Neural cell (in vitro differentiated cells): ENCODE measurements at regions not wholly inside any gene's neighbourhood (a gene's known extent, or its start where the extent isn't known, plus 50 kb on each side); places are given as distances from the start of the nearest gene placed in this dataset.

Source experiments
- H2AFZ ChIP-seq: fragments of 200-600, 300-800 bp; sonication (generic), shearing (Covaris generic); 2 replicates; pipeline ENCODE4 v1.6.0; 2014; ENCODE audit warnings: low read depth, mild to moderate bottlenecking, antibody characterized with exemption, low read length, moderate library complexity
- H3F3A ChIP-seq: fragments of 200-600 bp; shearing (Covaris generic); 2 replicates; pipeline ENCODE4 v1.6.1; 2016; ENCODE audit warnings: mild to moderate bottlenecking, moderate library complexity, mixed read lengths, antibody characterized with exemption, low read length; ENCODE audit not compliant: insufficient read depth, poor library complexity, severe bottlenecking
- H3K27ac ChIP-seq: fragments of 200-600, 300-800 bp; sonication (generic), shearing (Covaris generic); 2 replicates; pipeline ENCODE4 v1.5.1; 2014; ENCODE audit warnings: mild to moderate bottlenecking, low read length, moderate library complexity
- H3K27me3 ChIP-seq: fragments of 300-800, 200-600 bp; sonication (generic), shearing (Covaris generic); 2 replicates; pipeline ENCODE4 v1.6.0; 2014; ENCODE audit warnings: mild to moderate bottlenecking, low read depth, low read length, moderate library complexity; ENCODE audit not compliant: insufficient read depth
- H3K36me3 ChIP-seq: fragments of 300-800, 200-600 bp; sonication (generic), shearing (Covaris generic); 2 replicates; pipeline ENCODE4 v1.5.1; 2014; ENCODE audit warnings: mild to moderate bottlenecking, antibody characterized with exemption, low read length, moderate library complexity; ENCODE audit not compliant: insufficient read depth
- H3K4me2 ChIP-seq: fragments of 300-800, 200-600 bp; sonication (generic), shearing (Covaris generic); 2 replicates; pipeline ENCODE4 v1.6.0; 2014; ENCODE audit warnings: mild to moderate bottlenecking, low read length
- H3K4me3 ChIP-seq: fragments of 300-800, 200-600 bp; sonication (generic), shearing (Covaris generic); 2 replicates; pipeline ENCODE4 v1.5.1; 2014; ENCODE audit warnings: mild to moderate bottlenecking, low read length, moderate library complexity
- H3K79me2 ChIP-seq: fragments of 200-600 bp; shearing (Covaris generic); replicated peaks from 2 replicates; pipeline ENCODE4 v1.6.0; 2014; ENCODE audit warnings: mild to moderate bottlenecking, low read length, moderate library complexity; ENCODE audit not compliant: insufficient read depth
- H3K9ac ChIP-seq: fragments of 300-800, 200-600 bp; sonication (generic), shearing (Covaris generic); 2 replicates; pipeline ENCODE4 v1.6.1; 2016; ENCODE audit warnings: mild to moderate bottlenecking, low read length, mixed read lengths
- H3K9me2 ChIP-seq: fragments of 200-600 bp; shearing (Covaris generic); 2 replicates; pipeline ENCODE4 v1.6.1; 2016; ENCODE audit warnings: mild to moderate bottlenecking, low read length, mixed read lengths; ENCODE audit not compliant: insufficient read depth
- H3K9me3 ChIP-seq: fragments of 200-600, 300-800 bp; sonication (generic), shearing (Covaris generic); 2 replicates; pipeline ENCODE4 v1.6.1; 2016; ENCODE audit warnings: mild to moderate bottlenecking, mixed run types, low read length, moderate library complexity, mixed read lengths
- H4K20me1 ChIP-seq: fragments of 200-600 bp; shearing (Covaris generic); 2 replicates; pipeline ENCODE4 v1.6.1; 2016; ENCODE audit warnings: mild to moderate bottlenecking, mixed run types; ENCODE audit not compliant: insufficient read depth
- CTCF ChIP-seq: fragments of 450-650 bp; IDR thresholded peaks from 2 replicates; pipeline ENCODE4 v1.5.1; 2014; ENCODE audit warnings: antibody characterized with exemption, mild to moderate bottlenecking, moderate library complexity; ENCODE audit not compliant: poor library complexity, severe bottlenecking
- EP300 ChIP-seq: fragments of 450-650 bp; conservative IDR thresholded peaks from 2 replicates; pipeline ENCODE4 v1.6.1; 2014; ENCODE audit warnings: antibody characterized with exemption, mild to moderate bottlenecking, moderate library complexity; ENCODE audit not compliant: poor library complexity, severe bottlenecking
- EZH2 ChIP-seq: fragments of 200-600, 300-800 bp; shearing (Covaris generic), sonication (generic); IDR thresholded peaks from 2 replicates; pipeline ENCODE4 v1.6.1; 2014; ENCODE audit warnings: antibody characterized with exemption, low read length, borderline replicate concordance, mild to moderate bottlenecking; ENCODE audit not compliant: insufficient read depth, poor library complexity, severe bottlenecking
- MXI1 ChIP-seq: fragments of 450-650 bp; conservative IDR thresholded peaks from 2 replicates; pipeline ENCODE4 v1.6.1; 2014; ENCODE audit warnings: antibody characterized with exemption, mild to moderate bottlenecking; ENCODE audit not compliant: poor library complexity, severe bottlenecking
- POLR2AphosphoS5 ChIP-seq: IDR thresholded peaks from 2 replicates; pipeline ENCODE4 v1.6.1; 2012
- RAD21 ChIP-seq: fragments of 450-650 bp; conservative IDR thresholded peaks from 2 replicates; pipeline ENCODE4 v1.6.1; 2014; ENCODE audit warnings: antibody characterized with exemption, mild to moderate bottlenecking, moderate library complexity
- REST ChIP-seq: IDR thresholded peaks from 2 replicates; pipeline ENCODE4 v1.6.1; 2012; ENCODE audit warnings: borderline replicate concordance
- SMC3 ChIP-seq: fragments of 450-650 bp; conservative IDR thresholded peaks from 2 replicates; pipeline ENCODE4 v1.6.1; 2014; ENCODE audit warnings: antibody characterized with exemption, mild to moderate bottlenecking, moderate library complexity; ENCODE audit not compliant: poor library complexity
- TAF1 ChIP-seq: IDR thresholded peaks from 2 replicates; pipeline ENCODE4 v1.6.1; 2012; ENCODE audit warnings: low read depth

- H3K4me3 ChIP-seq = no peak overlapping the region
- H3K9me2 ChIP-seq = no peaks in the 10 kb centered on the region
- no peaks in the 10 kb centered on the region for H3K79me2 ChIP-seq
- H3F3A ChIP-seq = no peaks in the 10 kb centered on the region
- H3K36me3 ChIP-seq = no peaks in the 10 kb centered on the region
- H3K4me2 ChIP-seq = no peak overlapping the region
- TF ChIP-seq RAD21 (no peak), POLR2AphosphoS5 (no peak), TAF1 (no peak), EP300 (no peak), EZH2 (no peak), REST (no peak), MXI1 (no peak), CTCF (no peak)
- H3K27ac ChIP-seq = no peak overlapping the region
- H3K9ac ChIP-seq = no peak overlapping the region
- H3K27me3 ChIP-seq = no peaks in the 10 kb centered on the region
- no peak overlapping the region for H2AFZ ChIP-seq
- no peaks in the 10 kb centered on the region for H4K20me1 ChIP-seq
- peaks cover 5% of the 10 kb centered on the region for H3K9me3 ChIP-seq
Measured at GRCh38 chr20:60088236-60088635, 130.0 kb downstream of the CDH26 start.

GRCh38 chr20:60090631-60091030 is 132.4 kb downstream of the CDH26 start:
- Histone ChIP-seq H3K9me3 (peaks cover 5% of the 10 kb centered on the region), H3K27ac (no peak overlapping the region), H3K9me2 (no peaks in the 10 kb centered on the region), H3K4me2 (no peak overlapping the region), H3K79me2 (no peaks in the 10 kb centered on the region), H2AFZ (no peak overlapping the region), H3F3A (no peaks in the 10 kb centered on the region), H4K20me1 (no peaks in the 10 kb centered on the region), H3K4me3 (no peak overlapping the region), H3K9ac (no peak overlapping the region), H3K27me3 (no peaks in the 10 kb centered on the region), H3K36me3 (no peaks in the 10 kb centered on the region)
- TF ChIP-seq EP300 (no peak), POLR2AphosphoS5 (no peak), RAD21 (no peak), EZH2 (no peak), CTCF (no peak), SMC3 (no peak), REST (no peak)
